HEK293T (cell line): ENCODE measurements at regions not wholly inside any gene's neighbourhood (a gene's known extent, or its start where the extent isn't known, plus 50 kb on each side); places are given as distances from the start of the nearest gene placed in this dataset.

Experiments
- CTCF ChIA-PET: fragments of 350-600 bp; formaldehyde crosslinking; extraction: SDS; loops from one replicate; lab custom pipeline; 2021; ENCODE audit warnings: antibody characterized with exemption, inconsistent platforms; lab: Yijun Ruan, JAX
- POLR2A ChIA-PET: fragments of 350-600 bp; formaldehyde crosslinking; extraction: SDS; loops from one replicate; lab custom pipeline; 2020; ENCODE audit warnings: antibody characterized with exemption, inconsistent platforms; lab: Yijun Ruan, JAX
- DNase-seq: peaks from one replicate; pipeline ENCODE4 v3.0.0; 2012; ENCODE audit warnings: mixed read lengths; ENCODE audit errors: extremely low spot score
- ARNT ChIP-seq: fragments of 450-650 bp; IDR thresholded peaks from 2 replicates; pipeline ENCODE4 v1.6.1; 2017; ENCODE audit warnings: mild to moderate bottlenecking
- BHLHE40 ChIP-seq: fragments of 450-650 bp; IDR thresholded peaks from 2 replicates; pipeline ENCODE4 v1.6.1; 2016; ENCODE audit warnings: mild to moderate bottlenecking, moderate library complexity, borderline replicate concordance
- CTBP1 ChIP-seq: fragments of 450-650 bp; IDR thresholded peaks from 2 replicates; pipeline ENCODE4 v1.6.1; 2016; ENCODE audit warnings: borderline replicate concordance
- ELF4 ChIP-seq: fragments of 450-650 bp; IDR thresholded peaks from 2 replicates; pipeline ENCODE4 v1.6.1; 2017; ENCODE audit warnings: antibody characterized with exemption
- FOXA1 ChIP-seq: fragments of 450-650 bp; IDR thresholded peaks from 2 replicates; pipeline ENCODE4 v1.6.1; 2016; ENCODE audit warnings: mild to moderate bottlenecking
- FOXK2 ChIP-seq: fragments of 450-650 bp; IDR thresholded peaks from 2 replicates; pipeline ENCODE4 v1.6.1; 2016; ENCODE audit warnings: mild to moderate bottlenecking
- FOXM1 ChIP-seq: fragments of 450-650 bp; IDR thresholded peaks from 2 replicates; pipeline ENCODE4 v1.6.1; 2017; ENCODE audit warnings: mild to moderate bottlenecking, borderline replicate concordance
- HDGF ChIP-seq: fragments of 450-650 bp; IDR thresholded peaks from 2 replicates; pipeline ENCODE4 v1.6.1; 2017; ENCODE audit warnings: antibody characterized with exemption, borderline replicate concordance
- L3MBTL2 ChIP-seq: fragments of 450-650 bp; conservative IDR thresholded peaks from 2 replicates; pipeline ENCODE4 v1.6.1; 2016; ENCODE audit warnings: mild to moderate bottlenecking
- LEF1 ChIP-seq: fragments of 450-650 bp; IDR thresholded peaks from 2 replicates; pipeline ENCODE4 v1.6.1; 2017; ENCODE audit warnings: mild to moderate bottlenecking, borderline replicate concordance
- NFRKB ChIP-seq: fragments of 450-650 bp; IDR thresholded peaks from 2 replicates; pipeline ENCODE4 v1.6.1; 2016; ENCODE audit warnings: mild to moderate bottlenecking, moderate library complexity
- SP1 ChIP-seq: fragments of 450-650 bp; IDR thresholded peaks from 2 replicates; pipeline ENCODE4 v1.6.1; 2017
- SUZ12 ChIP-seq: fragments of 450-650 bp; IDR thresholded peaks from 2 replicates; pipeline ENCODE4 v1.6.1; 2016; ENCODE audit warnings: mild to moderate bottlenecking
- TARDBP ChIP-seq: fragments of 450-650 bp; IDR thresholded peaks from 2 replicates; pipeline ENCODE4 v1.6.1; 2016
- ZNF384 ChIP-seq: fragments of 450-650 bp; IDR thresholded peaks from 2 replicates; pipeline ENCODE4 v1.6.1; 2016
- TF ChIP-seq, protein P1 (sequence below): fragments of 450-650 bp; IDR thresholded peaks from 2 replicates; pipeline ENCODE4 v1.6.1; 2016

DNA sequence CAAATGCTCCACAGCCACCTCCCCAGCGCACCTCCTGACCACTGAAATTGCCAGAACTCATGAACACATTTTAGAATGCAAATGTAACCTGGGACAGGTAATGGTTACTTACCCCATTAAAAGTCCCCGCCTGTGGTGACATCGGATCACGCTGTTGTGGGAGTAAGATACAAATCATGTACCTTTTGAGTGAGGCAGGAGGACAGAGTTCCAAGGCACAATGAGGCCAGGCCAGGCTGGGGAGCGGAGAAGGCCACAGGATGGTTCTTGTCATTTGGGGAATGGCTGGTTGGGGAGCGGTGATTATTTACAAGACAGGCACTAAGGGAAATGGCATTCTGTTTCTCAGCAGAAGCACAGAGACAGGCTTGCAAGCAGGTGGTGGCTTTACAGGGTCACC lies 490.0 kb downstream of the EDEM1 start:
- no peak for DNase-seq
- ChIA-PET CTCF (no interaction called here), POLR2A (no interaction called here)
- TF ChIP-seq FOXM1 (no peak), ARNT (no peak), ELF4 (no peak)

DNA sequence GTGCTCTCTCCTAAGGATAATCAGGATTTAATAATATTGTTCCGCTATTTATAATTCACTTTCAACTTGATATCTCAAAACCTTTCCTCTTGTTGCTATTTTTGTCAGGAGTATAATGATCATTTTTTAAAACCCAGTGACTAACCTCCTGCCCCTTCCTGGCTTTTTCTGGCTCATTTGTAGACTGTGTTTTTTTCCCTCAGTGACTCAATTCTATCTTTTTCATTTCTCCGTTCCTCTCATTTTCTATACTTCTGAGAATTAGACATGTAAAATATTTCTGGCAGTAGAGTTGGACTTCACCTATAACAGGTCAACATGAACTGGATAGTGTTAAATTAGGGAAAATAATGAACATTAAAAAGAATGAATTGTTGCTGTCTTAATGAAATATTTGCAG lies 490.7 kb downstream of the EDEM1 start:
- DNase-seq = no peak
- ChIA-PET CTCF (no interaction called here), POLR2A (no interaction called here)
- TF ChIP-seq FOXM1 = no peak
- no peak for TF ChIP-seq TARDBP
- no peak for TF ChIP-seq NFRKB
- TF ChIP-seq L3MBTL2 = no peak
- no peak for TF ChIP-seq CTBP1

DNA sequence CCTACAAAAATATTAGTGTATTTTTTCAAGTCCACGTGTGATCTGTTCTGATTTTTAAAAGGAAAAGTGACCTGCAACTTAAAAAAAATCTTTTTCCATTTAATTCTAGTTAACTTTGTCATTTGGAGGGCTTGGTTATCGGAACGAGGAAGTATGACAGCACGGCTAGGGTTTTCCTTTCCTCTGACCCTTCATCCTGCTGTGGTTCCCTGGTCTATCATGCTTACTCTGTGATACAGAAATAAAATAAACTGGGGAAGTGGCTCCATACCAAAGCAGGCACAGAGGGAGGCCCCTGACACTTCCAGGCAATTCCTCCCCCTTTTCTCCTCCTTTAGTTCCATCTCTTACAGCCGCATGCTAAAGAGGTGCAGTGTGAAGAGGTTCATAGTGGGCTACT lies 491.3 kb downstream of the EDEM1 start:
- ChIA-PET POLR2A (no interaction called here), CTCF (no interaction called here)
- TF ChIP-seq FOXM1 = no peak
- no peak for TF ChIP-seq FOXA1
- TF ChIP-seq SUZ12 = no peak
- no peak for TF ChIP-seq LEF1
- TF ChIP-seq CTBP1 = no peak
- TF ChIP-seq FOXK2 = no peak
- TF ChIP-seq ARNT = no peak
- no peak for DNase-seq

DNA sequence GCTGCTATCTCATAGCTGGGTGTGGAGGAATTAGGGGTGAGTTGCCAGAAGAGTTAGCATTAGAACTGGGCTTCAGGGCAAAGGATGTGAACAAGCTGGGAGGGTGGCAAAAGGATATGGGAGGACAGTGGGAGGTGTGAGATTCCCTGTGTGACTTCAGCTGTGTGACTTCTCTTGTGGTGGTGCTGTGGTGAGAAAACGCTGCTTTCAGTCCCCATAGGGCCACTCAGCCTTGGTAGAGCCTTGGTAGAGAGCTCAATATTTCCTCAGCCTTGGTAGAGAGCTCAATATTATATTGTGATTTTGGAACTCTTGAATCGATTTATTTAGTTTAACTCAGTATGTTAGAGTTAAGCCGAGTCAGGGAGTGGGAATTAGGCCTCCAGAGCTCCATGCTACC lies 499.7 kb downstream of the EDEM1 start:
- TF ChIP-seq FOXA1 (no peak), FOXM1 (no peak), SUZ12 (no peak), ZNF384 (no peak), BHLHE40 (no peak), NFRKB (no peak), ELF4 (no peak), FOXK2 (no peak), TARDBP (no peak), ARNT (no peak), HDGF (no peak), L3MBTL2 (no peak), LEF1 (no peak), SP1 (no peak), CTBP1 (no peak)
- TF ChIP-seq, protein P1, sequence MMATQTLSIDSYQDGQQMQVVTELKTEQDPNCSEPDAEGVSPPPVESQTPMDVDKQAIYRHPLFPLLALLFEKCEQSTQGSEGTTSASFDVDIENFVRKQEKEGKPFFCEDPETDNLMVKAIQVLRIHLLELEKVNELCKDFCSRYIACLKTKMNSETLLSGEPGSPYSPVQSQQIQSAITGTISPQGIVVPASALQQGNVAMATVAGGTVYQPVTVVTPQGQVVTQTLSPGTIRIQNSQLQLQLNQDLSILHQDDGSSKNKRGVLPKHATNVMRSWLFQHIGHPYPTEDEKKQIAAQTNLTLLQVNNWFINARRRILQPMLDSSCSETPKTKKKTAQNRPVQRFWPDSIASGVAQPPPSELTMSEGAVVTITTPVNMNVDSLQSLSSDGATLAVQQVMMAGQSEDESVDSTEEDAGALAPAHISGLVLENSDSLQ = no peak
- DNase-seq = no peak
- CTCF ChIA-PET = no interaction called here
- POLR2A ChIA-PET = no interaction called here

DNA sequence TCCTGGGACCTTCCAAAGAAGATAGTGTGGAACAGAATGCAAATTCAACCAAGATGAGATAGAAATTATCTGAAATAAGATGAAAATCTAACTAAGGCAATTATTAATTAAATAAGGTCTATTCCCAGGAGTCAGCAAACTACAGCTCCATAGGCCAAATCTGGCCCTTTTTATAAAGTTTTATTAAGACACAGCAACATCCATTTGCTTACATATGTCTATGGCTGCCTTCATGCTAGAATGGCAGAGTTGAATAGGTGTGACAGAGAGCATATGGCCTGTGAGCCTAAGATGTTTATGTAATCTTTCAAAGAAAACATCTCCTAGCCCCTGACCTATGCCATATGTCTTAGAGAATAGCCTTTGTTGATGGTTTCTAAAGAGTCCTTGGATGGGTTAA lies 503.0 kb downstream of the EDEM1 start:
- DNase-seq = no peak
- ChIA-PET CTCF (no interaction called here), POLR2A (no interaction called here)
- no peak for TF ChIP-seq ARNT
- no peak for TF ChIP-seq FOXA1
- no peak for TF ChIP-seq LEF1
- TF ChIP-seq FOXM1 = no peak
- TF ChIP-seq SP1 = no peak
- TF ChIP-seq SUZ12 = no peak
- TF ChIP-seq NFRKB = no peak
- TF ChIP-seq CTBP1 = no peak
- no peak for TF ChIP-seq ZNF384
- TF ChIP-seq ELF4 = no peak
- TF ChIP-seq TARDBP = no peak
- TF ChIP-seq BHLHE40 = no peak
- TF ChIP-seq HDGF = no peak
- no peak for TF ChIP-seq FOXK2
- no peak for TF ChIP-seq L3MBTL2

DNA sequence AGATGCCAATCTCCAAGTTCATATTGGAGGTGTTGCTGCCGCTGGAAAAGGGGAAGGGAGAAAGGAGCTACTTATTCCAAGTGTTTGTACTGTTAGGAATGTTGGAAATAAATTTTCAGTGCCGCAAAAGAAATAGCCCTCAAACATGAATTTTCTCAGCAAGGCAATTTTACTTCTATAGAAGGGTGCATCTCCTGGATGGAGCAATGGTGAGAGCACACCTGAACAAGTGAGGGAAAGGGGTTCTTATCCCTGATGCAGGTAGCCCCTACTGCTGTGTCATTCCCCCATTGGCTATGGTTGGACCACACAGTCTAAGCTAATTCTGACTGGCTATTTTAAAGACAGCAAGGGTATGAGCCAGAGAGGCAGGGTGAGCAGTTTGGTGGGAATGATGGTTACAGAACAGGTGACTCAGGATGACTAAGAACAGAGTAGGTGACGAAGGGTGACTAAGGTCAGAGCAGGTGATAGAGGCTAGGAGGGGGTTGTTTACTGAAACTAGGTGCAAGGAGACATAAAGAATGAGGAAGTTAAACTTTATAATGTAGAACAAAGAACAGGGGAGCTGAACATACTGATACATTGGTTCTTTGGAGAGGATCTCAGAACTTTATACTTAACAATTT lies 503.5 kb downstream of the EDEM1 start:
- POLR2A ChIA-PET = no interaction called here
- CTCF ChIA-PET = no interaction called here
- TF ChIP-seq HDGF (no peak), SP1 (no peak), ELF4 (no peak), NFRKB (no peak), FOXK2 (no peak), FOXM1 (no peak), BHLHE40 (no peak), LEF1 (no peak), SUZ12 (no peak), ZNF384 (no peak), CTBP1 (no peak), TARDBP (no peak), FOXA1 (no peak), ARNT (no peak), L3MBTL2 (no peak)
- TF ChIP-seq, protein P1 = no peak
- no peak for DNase-seq

DNA sequence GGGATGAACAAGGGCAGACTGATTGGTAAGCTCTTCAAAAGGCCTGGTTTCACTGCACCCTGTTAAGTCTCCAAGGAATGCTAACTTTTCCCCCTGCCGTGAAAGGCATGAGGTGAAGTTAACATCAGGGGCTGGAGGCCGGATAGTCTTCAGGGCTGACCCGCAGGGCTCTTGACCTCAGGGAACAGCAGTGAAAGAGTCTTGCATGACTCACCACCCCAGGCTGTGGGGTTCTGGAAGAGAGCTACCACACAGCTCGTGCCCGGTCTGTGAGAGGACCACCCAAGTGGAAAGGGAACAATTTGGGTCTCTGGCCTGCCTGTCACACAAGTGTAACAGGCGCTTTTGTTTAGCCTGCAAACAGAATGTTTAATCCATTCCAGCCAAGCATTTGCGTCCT lies 504.9 kb downstream of the EDEM1 start:
- CTCF ChIA-PET = no interaction called here
- TF ChIP-seq HDGF (no peak), ARNT (no peak), SP1 (no peak), ZNF384 (no peak), LEF1 (no peak), ELF4 (no peak), FOXK2 (no peak), NFRKB (no peak), TARDBP (no peak), FOXA1 (no peak), SUZ12 (no peak), CTBP1 (no peak), BHLHE40 (no peak), FOXM1 (no peak), L3MBTL2 (no peak)
- TF ChIP-seq, protein P1 = no peak
- POLR2A ChIA-PET = no interaction called here
- DNase-seq = no peak
